Heart left ventricle (tissue), 16 donors: ENCODE measurements at regions not wholly inside any gene's neighbourhood (a gene's known extent, or its start where the extent isn't known, plus 50 kb on each side); places are given as distances from the start of the nearest gene placed in this dataset.
"Not testable (repeated sequence)": the region's sequence is repeated elsewhere in the genome, so short reads cannot be mapped to it uniquely, and the experiment has no call there.

Experiments
- ATAC-seq, 4 donors: fragments of 200-7000 bp; cut with Tn5 transposase; one replicate each; pipeline ENCODE4 v1.9.1; 2020 to 2022; ENCODE audit warnings: moderate library complexity in 4 of 4, mild to moderate bottlenecking in 3 of 4, moderate number of reproducible peaks in 1 of 4
- DNase-seq, 5 donors: peaks; one replicate each; pipeline ENCODE4 v3.0.0-alpha.2; 2020
- H3K27ac ChIP-seq, 12 donors: fragments of 200-600 bp; sonication (generic) in 4 of 12; one replicate each; pipeline versions ENCODE4 v1.5.0 to v1.8.0; 2016 to 2022; ENCODE audit warnings: mild to moderate bottlenecking in 2 of 12
- H3K27me3 ChIP-seq, 9 donors: fragments of 200-600 bp; sonication (generic) in 2 of 9; one replicate each; pipeline versions ENCODE4 v1.5.1 to v1.8.0; 2016 to 2022; ENCODE audit warnings: mild to moderate bottlenecking in 3 of 9
- H3K36me3 ChIP-seq, 9 donors: fragments of 200-600 bp; sonication (generic) in 2 of 9; one replicate each; pipeline versions ENCODE4 v1.5.0 to v1.8.0; 2018 to 2022; ENCODE audit warnings: mild to moderate bottlenecking in 2 of 9
- H3K4me1 ChIP-seq, 12 donors: fragments of 200-600 bp; sonication (generic) in 4 of 12; one replicate each; pipeline versions ENCODE4 v1.5.0 to v1.8.0; 2016 to 2022; ENCODE audit warnings: mild to moderate bottlenecking in 3 of 12
- H3K4me3 ChIP-seq, 12 donors: fragments of 200-600 bp; sonication (generic) in 4 of 12; one replicate each; pipeline versions ENCODE4 v1.5.0 to v1.8.0; 2017 to 2022; ENCODE audit warnings: mild to moderate bottlenecking in 9 of 12, moderate library complexity in 4 of 12
- H3K9me3 ChIP-seq, 12 donors: fragments of 200-600 bp; sonication (generic) in 4 of 12; one replicate each; pipeline versions ENCODE4 v1.5.0 to v1.8.0; 2016 to 2022; ENCODE audit warnings: mild to moderate bottlenecking in 1 of 12
- CTCF ChIP-seq, 12 donors: fragments of 200-600 bp; sonication (generic) in 4 of 12; IDR thresholded peaks; one replicate each; pipeline versions ENCODE4 v1.5.0 to v1.8.0; 2018 to 2022; ENCODE audit warnings: antibody characterized with exemption in 12 of 12, mild to moderate bottlenecking in 5 of 12
- POLR2A ChIP-seq, 2 donors: fragments of 450-650 bp; IDR thresholded peaks; one replicate each; pipeline ENCODE4 v1.6.1; 2017; ENCODE audit warnings: antibody characterized with exemption in 2 of 2, mild to moderate bottlenecking in 2 of 2, moderate library complexity in 2 of 2
- WGBS, 4 donors: extraction: QIAGEN DNeasy Blood & Tissue Kit in 2 of 4; methylation state at CpG; one replicate each; pipeline versions ENCODE4 v1.1.5 to v1.1.7; 2013 to 2018; 5-methylcytosine and 5-hydroxymethylcytosine counted together
- intact Hi-C, 10 donors: fragments of 100-400 bp; cut with DNase I; formaldehyde crosslinking; loops; one replicate each; pipeline versions ENCODE4 v1.11.1 to v1.14.2; 2022
- donor health status: ischemic (EF 13 %, LVEDD 7.1; RV severe dilation, severe dysfunction).
- donor health status: healthy with polysubstance abuse.
- donor health status: DM: no; HTN: yes; CAD: no.
- donor health status: DM: no; HTN: no; CAD: no.
- donor health status: ischemic (EF 25% LVEDD 6.9; RV normal size, moderate dysfunction).
- donor health status: ischemic (EF 25% LVEDD 5.7; RV mildly dilated, moderate dysfunction).
- donor health status: healthy.
- donor health status: DM: yes; HTN: yes; CAD: no.
- donor health status: ischemic (EF 35%, LVEDD 5.7; RV mildly dilated, moderate dysfunction).
- donor health status: nonischemic (EF 11% LVEDD 7.7; RV severe dilation, severe dysfunction).
- donor health status: DM: yes; HTN: yes; CAD: no.
- donor health status: PGD.
- donor health status: ischemic (EF 29% LVEDD 5.4; RV normal size, mild dysfunction).
- donor health status: nonischemic (EF 23%, LVEDD 6.1; RV moderate dilation, normal function).

GRCh38 chr13:37510441-37510840, 88.1 kb downstream of the POSTN start:
- Histone ChIP-seq H3K9me3 (peaks cover 0 to 2% (median 0%) of the 10 kb centered on the region in 12 donors), H3K4me3 (no peak overlapping the region), H3K27me3 (no peaks in the 10 kb centered on the region), H3K36me3 (no peaks in the 10 kb centered on the region), H3K27ac (no peak overlapping the region), H3K4me1 (no peaks in the 10 kb centered on the region)
- TF ChIP-seq POLR2A (IDR thresholded peaks at IDR 0.05) = no peak
- TF ChIP-seq CTCF (IDR thresholded peaks at IDR 0.05) = no peak
- no peak for ATAC-seq
- 38 to 65% (median 62%) methylated on average over 1 of the region's 1 CpG; no CpG with 5 or more reads in 1 of the 4 donors for WGBS, 4 donors
- intact Hi-C loops = no loop called here
- no peak for DNase-seq

GRCh38 chr13:37505531-37505930, 93.0 kb downstream of the POSTN start:
- Histone ChIP-seq H3K4me1 (peaks cover 0 to 3% (median 0%) of the 10 kb centered on the region in 12 donors), H3K9me3 (peaks cover 0 to 2% (median 0%) of the 10 kb centered on the region in 12 donors), H3K27ac (no peak overlapping the region), H3K4me3 (no peak overlapping the region), H3K27me3 (no peaks in the 10 kb centered on the region), H3K36me3 (no peaks in the 10 kb centered on the region)
- DNase-seq (no peak), ATAC-seq (no peak)
- intact Hi-C loops = no loop called here
- TF ChIP-seq POLR2A (IDR thresholded peaks at IDR 0.05) (no peak), CTCF (IDR thresholded peaks at IDR 0.05) (no peak)
- WGBS, 4 donors = 95 to 100% (median 96%) methylated on average over 2 to 3 of the region's 3 CpGs; no CpG with 5 or more reads in 1 of the 4 donors

- Histone ChIP-seq H3K9me3 (peaks cover 0 to 2% (median 0%) of the 10 kb centered on the region in 12 donors), H3K27ac (no peak overlapping the region), H3K27me3 (no peaks in the 10 kb centered on the region), H3K4me3 (no peak overlapping the region), H3K4me1 (peaks cover 0 to 3% (median 0%) of the 10 kb centered on the region in 12 donors), H3K36me3 (no peaks in the 10 kb centered on the region)
- WGBS, 4 donors = 76 to 94% (median 85%) methylated on average over 1 of the region's 1 CpG; no CpG with 5 or more reads in 1 of the 4 donors
- no peak for DNase-seq
- ATAC-seq = no peak
- TF ChIP-seq POLR2A (IDR thresholded peaks at IDR 0.05) = no peak
- TF ChIP-seq CTCF (IDR thresholded peaks at IDR 0.05) = no peak
- intact Hi-C loops = no loop called here
Observed at GRCh38 chr13:37504251-37504650, 94.3 kb downstream of the POSTN start.

GRCh38 chr13:37503287-37503686, 95.3 kb downstream of the POSTN start:
- ATAC-seq (peak in 2 of 4 donors; percentile 68 to 77), DNase-seq (no peak)
- Histone ChIP-seq H3K9me3 (peaks cover 0 to 2% (median 0%) of the 10 kb centered on the region in 12 donors), H3K36me3 (no peaks in the 10 kb centered on the region), H3K4me3 (no peak overlapping the region), H3K4me1 (peaks cover 0 to 3% (median 0%) of the 10 kb centered on the region in 12 donors), H3K27ac (no peak overlapping the region), H3K27me3 (no peaks in the 10 kb centered on the region)
- intact Hi-C loops = no loop called here
- TF ChIP-seq POLR2A (IDR thresholded peaks at IDR 0.05) = no peak
- no peak for TF ChIP-seq CTCF (IDR thresholded peaks at IDR 0.05)

GRCh38 chr13:37502303-37502993, 96.1 kb downstream of the POSTN start:
- intact Hi-C loops, ATAC-seq: not testable (repeated sequence)

More at GRCh38 chr13:37502303-37502993, 96.1 kb downstream of the POSTN start:
- H3K4me1 ChIP-seq, DNase-seq, H3K4me3 ChIP-seq, H3K27me3 ChIP-seq, H3K36me3 ChIP-seq, H3K27ac ChIP-seq, H3K9me3 ChIP-seq: not testable (repeated sequence)
- WGBS, 4 donors = 80 to 94% (median 90%) methylated on average over 1 of the region's 1 CpG; no CpG with 5 or more reads in 1 of the 4 donors
